ENCODE measurements at regions not wholly inside any gene's neighbourhood (a gene's known extent, or its start where the extent isn't known, plus 50 kb on each side); places are given as distances from the start of the nearest gene placed in this dataset.

- H4K20me1 ChIP-seq (ENCODE audit: insufficient read depth), result no peaks in the 10 kb centered on the region
- CTCF ChIA-PET, result no interaction called here
- H3K79me2 ChIP-seq (ENCODE audit: low read depth), result no peaks in the 10 kb centered on the region
- no peaks in the 10 kb centered on the region; the same call in 1 of the 2 replicates for H3K9me2 ChIP-seq (ENCODE audit: insufficient read depth)
- no peak overlapping the region for H3K4me2 ChIP-seq
- H3K9me3 ChIP-seq (ENCODE audit: insufficient read depth, low read depth), result no peaks in the 10 kb centered on the region; the same call in 1 of the 2 replicates
- no peak overlapping the region for H3K4me3 ChIP-seq
- H3K36me3 ChIP-seq (ENCODE audit: low read depth), result no peaks in the 10 kb centered on the region
- no TSS peak for BruUV-seq (replicated peaks)
- no peaks in the 10 kb centered on the region for H3F3A ChIP-seq (ENCODE audit: insufficient read depth, low read depth)
- DNase-seq, result no peak
- TF ChIP-seq CTCF (conservative IDR thresholded peaks at IDR 0.05) (no peak), EZH2 (IDR thresholded peaks at IDR 0.05; ENCODE audit: low read depth) (no peak)
- H3K27ac ChIP-seq, result no peak overlapping the region
- H2AFZ ChIP-seq, result no peak overlapping the region
- intact Hi-C loops (cut with micrococcal nuclease; ENCODE audit: unreplicated experiment), result no loop called here
- H3K27me3 ChIP-seq (ENCODE audit: insufficient read depth, low read depth), result no peaks in the 10 kb centered on the region
- POLR2A ChIA-PET (ENCODE audit: unreplicated experiment), result no interaction called here
- no peaks in the 10 kb centered on the region for H3K4me1 ChIP-seq (replicated peaks; ENCODE audit: insufficient read depth)
Measured at GRCh38 chr6:126285871-126286365, 54.0 kb upstream of the CENPW start.

Data from PC-9 (cell line).